ENCODE measurements at regions not wholly inside any gene's neighbourhood (a gene's known extent, or its start where the extent isn't known, plus 50 kb on each side); places are given as distances from the start of the nearest gene placed in this dataset.

DNA sequence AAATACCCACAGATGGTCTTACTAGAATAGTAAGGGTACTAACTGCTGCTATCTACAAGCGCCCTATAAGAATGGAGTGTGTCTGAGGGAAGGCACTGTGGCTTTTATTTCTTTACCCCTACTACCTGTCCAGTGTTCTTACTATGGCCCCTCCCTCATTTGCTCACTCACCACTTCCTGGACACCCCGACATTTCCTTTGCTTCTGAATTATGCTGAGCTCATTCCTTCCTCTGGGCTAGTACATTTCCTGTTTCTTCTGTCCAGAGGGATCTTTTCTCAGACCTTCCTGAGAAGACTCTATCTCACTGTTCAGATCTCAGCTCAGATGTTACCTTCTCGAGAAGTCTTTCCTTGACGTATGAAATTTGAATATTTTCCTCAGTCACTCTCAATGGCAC lies 192.1 kb upstream of the DAB1 start:
- no peak for TF ChIP-seq POLR2A (IDR thresholded peaks at IDR 0.05; ENCODE audit: low read depth, low read length)
- no peak for TF ChIP-seq TAF1 (IDR thresholded peaks at IDR 0.05; ENCODE audit: low read depth, low read length)
